GM13977 (cell line): ENCODE measurements at regions not wholly inside any gene's neighbourhood (a gene's known extent, or its start where the extent isn't known, plus 50 kb on each side); places are given as distances from the start of the nearest gene placed in this dataset.

ENCODE experiments used
- DNase-seq: peaks from one replicate; pipeline ENCODE4 v3.0.0; 2012; ENCODE audit warnings: low spot score
- in situ Hi-C: fragments of 300-500 bp; cut with MboI; formaldehyde crosslinking; loops from one replicate; pipeline ENCODE4 v1.12.0; 2022; ENCODE audit warnings: low sequenced_read_pairs, low pct_unique_long_range_greater_than_20kb, mixed read lengths, inconsistent platforms; ENCODE audit not compliant: unreplicated experiment
- TF ChIP-seq, protein P1 (sequence below): IDR thresholded peaks from 2 replicates; pipeline ENCODE4 v1.5.1; 2012; ENCODE audit warnings: mild to moderate bottlenecking, control low read depth; ENCODE audit not compliant: insufficient read depth; ENCODE audit errors: extremely low read depth, missing control alignments

DNA sequence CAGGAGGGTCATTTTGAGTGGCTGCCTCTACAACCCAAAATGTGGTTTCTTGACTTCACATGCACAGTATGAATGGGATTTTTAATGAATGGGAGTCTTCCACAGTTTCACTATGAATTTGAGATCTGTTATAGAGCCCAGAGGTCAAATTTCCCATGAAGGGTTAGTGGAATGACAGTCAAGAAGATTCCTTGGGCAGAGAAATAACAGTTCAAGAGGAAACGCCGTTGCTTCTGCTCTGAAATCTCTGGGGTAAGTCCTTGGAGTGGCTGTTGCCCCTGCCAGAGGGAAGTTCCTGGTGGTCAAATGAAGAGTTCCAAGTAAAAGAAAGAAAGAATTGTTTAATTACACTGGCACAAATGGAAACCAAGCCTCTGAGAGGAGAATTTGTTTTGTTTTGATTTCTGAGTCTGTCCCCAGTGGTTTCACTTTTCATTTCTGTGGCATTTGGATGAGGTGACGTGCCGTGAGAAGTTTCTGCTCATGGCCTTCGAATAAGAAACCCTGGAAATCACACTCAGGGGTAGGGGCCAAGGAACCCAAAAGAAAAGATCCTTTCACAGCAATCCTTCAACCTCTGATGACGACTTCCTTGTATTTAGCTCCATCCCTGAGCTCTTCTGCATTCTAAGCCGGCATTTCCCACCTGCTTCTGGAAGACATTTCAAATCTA, 77.5 kb upstream of the IL12A start:
- TF ChIP-seq, protein P1, sequence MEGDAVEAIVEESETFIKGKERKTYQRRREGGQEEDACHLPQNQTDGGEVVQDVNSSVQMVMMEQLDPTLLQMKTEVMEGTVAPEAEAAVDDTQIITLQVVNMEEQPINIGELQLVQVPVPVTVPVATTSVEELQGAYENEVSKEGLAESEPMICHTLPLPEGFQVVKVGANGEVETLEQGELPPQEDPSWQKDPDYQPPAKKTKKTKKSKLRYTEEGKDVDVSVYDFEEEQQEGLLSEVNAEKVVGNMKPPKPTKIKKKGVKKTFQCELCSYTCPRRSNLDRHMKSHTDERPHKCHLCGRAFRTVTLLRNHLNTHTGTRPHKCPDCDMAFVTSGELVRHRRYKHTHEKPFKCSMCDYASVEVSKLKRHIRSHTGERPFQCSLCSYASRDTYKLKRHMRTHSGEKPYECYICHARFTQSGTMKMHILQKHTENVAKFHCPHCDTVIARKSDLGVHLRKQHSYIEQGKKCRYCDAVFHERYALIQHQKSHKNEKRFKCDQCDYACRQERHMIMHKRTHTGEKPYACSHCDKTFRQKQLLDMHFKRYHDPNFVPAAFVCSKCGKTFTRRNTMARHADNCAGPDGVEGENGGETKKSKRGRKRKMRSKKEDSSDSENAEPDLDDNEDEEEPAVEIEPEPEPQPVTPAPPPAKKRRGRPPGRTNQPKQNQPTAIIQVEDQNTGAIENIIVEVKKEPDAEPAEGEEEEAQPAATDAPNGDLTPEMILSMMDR, result no peak
- DNase-seq, result peak; percentile 34
- in situ Hi-C loops, result no loop called here

DNA sequence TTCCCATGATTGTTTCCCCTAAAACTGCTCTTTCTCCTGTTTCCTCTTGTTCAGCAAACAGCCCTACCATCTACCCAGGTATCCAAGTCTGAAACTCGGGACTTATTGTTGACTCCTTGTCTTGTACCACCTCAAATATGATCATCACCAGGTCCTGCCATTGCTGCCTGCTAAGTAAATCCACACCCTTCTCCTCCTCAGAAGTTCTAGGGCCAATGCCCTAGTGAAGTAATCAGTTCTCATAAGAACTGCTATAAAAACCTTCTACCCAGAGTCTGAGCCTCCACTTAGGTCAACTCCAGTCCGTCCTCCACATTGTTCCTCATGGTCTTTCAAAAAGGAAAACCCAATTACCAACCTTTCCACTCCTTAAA, 77.0 kb upstream of the IL12A start:
- no peak for DNase-seq
- TF ChIP-seq, protein P1, result no peak
- in situ Hi-C loops, result no loop called here

- TF ChIP-seq, protein P1, result no peak
- in situ Hi-C loops, result no loop called here
- no peak for DNase-seq
Observed at GRCh38 chr3:159913712-159914414, 74.8 kb upstream of the IL12A start.

DNA sequence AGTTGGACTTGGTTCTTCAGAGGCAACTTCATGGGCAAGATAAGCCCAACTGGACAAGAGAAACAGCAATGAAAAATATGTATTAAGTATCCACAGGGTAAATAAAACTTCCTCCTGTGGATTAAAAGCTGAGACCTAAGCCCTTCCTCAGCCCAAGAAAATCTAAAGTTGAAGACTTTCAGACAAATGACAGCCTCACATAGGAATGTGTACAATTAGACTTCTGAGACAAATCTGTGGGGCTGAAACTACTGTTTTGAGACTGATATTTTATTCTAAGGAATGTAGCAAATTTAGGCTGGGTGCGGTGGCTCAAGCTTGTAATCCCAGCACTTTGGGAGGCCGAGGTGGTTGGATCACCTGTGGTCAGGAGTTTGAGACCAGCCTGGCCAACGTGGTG, 74.2 kb upstream of the IL12A start:
- no peak for DNase-seq
- TF ChIP-seq, protein P1, result no peak

DNA sequence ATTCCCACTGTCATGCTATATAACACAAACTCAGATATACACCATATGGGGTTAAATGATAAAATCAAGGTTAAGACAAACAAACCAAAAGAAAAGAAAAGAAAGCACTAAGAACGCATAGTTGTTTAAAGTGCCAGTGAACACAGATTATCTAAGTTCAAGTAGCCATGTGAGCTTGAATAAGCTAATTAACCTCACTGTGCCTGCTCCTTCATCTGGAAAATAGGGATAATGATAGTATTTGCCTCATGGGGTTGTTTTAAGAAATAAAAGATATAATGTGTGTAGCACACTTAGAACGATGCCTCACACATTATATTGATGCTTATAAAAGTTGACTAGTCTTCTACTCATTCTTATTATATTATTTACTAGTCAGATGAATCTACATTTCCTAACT, 72.6 kb upstream of the IL12A start:
- TF ChIP-seq, protein P1, result no peak
- in situ Hi-C loops, result no loop called here
- no peak for DNase-seq

More for the DNA sequence above, 74.2 kb upstream of the IL12A start:
- in situ Hi-C loops, result no loop called here

DNA sequence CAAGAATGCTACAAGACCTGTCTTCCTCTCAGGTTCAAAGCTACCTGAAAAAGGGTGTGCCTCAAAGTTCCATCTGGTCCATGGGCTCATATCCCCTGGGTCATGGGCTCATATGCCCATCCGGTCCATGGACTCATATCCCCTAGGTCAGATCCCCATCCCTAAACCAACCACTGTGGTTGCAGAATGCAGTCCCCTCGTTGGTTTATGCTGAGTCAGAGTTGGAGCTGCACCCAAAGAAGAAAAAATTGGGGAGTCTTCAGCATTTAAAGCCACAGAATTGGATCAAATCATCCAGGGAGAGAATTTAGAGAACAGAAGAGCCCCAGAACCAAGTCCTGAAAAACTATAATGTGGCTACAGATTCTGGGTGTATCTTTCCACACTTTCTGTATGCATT, 71.5 kb upstream of the IL12A start:
- no peak for DNase-seq
- in situ Hi-C loops, result no loop called here

More for the DNA sequence above, 71.5 kb upstream of the IL12A start:
- TF ChIP-seq, protein P1, result no peak
